ENCODE measurements at regions not wholly inside any gene's neighbourhood (a gene's known extent, or its start where the extent isn't known, plus 50 kb on each side); places are given as distances from the start of the nearest gene placed in this dataset.

DNA sequence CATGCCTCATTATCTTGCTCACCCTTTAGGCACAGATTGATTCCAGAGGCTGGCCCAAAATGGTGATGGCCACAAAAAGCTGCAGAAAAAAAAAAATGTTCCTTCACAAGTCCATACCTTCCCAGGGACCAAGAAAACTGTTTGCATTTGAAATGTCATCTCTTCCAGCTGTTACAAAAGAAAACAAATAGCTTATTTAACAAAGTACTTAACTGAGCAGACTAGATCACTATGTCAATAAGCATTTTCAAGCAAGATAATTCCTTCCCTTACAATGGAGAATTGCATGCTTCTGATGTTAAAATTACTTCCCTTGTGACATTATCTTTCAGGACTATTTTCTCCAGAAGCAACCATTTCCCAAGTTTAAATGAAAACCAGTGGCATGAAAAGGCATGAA, 377.9 kb upstream of the KITLG start:
- TF ChIP-seq, protein P1, sequence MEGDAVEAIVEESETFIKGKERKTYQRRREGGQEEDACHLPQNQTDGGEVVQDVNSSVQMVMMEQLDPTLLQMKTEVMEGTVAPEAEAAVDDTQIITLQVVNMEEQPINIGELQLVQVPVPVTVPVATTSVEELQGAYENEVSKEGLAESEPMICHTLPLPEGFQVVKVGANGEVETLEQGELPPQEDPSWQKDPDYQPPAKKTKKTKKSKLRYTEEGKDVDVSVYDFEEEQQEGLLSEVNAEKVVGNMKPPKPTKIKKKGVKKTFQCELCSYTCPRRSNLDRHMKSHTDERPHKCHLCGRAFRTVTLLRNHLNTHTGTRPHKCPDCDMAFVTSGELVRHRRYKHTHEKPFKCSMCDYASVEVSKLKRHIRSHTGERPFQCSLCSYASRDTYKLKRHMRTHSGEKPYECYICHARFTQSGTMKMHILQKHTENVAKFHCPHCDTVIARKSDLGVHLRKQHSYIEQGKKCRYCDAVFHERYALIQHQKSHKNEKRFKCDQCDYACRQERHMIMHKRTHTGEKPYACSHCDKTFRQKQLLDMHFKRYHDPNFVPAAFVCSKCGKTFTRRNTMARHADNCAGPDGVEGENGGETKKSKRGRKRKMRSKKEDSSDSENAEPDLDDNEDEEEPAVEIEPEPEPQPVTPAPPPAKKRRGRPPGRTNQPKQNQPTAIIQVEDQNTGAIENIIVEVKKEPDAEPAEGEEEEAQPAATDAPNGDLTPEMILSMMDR (IDR thresholded peaks at IDR 0.05; ENCODE audit: insufficient read depth, low read length, poor library complexity, severe bottlenecking): no peak
- no peak for DNase-seq (ENCODE audit: extremely low read depth, insufficient read length)
- Histone ChIP-seq H3K36me3 (ENCODE audit: control insufficient read depth, insufficient read depth, low read length) (no peaks in the 10 kb centered on the region), H3K4me3 (replicated peaks; ENCODE audit: low read depth, low read length) (no peak overlapping the region), H3K27me3 (replicated peaks; ENCODE audit: control insufficient read depth, insufficient read depth, low read length) (no peaks in the 10 kb centered on the region)

DNA sequence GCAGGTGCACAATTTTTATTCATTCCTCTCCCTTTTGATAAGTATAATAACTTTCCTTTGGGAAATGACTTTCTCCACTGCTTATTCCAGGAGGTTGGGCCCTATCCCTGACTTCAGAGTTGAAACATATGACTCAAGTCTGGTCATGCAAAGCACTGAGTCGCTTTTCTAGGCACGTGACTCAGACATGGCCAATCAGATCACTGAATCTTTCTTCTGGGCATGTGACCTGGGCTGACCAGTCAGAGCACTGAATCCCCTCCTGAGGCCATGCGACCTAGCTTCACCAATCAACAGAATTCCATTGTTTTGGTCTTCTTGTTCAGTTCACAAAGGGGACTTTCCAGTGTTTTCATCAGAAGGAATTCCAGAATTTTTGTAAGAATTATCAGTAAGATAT, 377.1 kb upstream of the KITLG start:
- no peak overlapping the region for H3K4me3 ChIP-seq (replicated peaks; ENCODE audit: low read depth, low read length)
- H3K27me3 ChIP-seq (replicated peaks; ENCODE audit: control insufficient read depth, insufficient read depth, low read length): no peaks in the 10 kb centered on the region
- H3K36me3 ChIP-seq (ENCODE audit: control insufficient read depth, insufficient read depth, low read length): no peaks in the 10 kb centered on the region
- TF ChIP-seq, protein P1 (IDR thresholded peaks at IDR 0.05; ENCODE audit: insufficient read depth, low read length, poor library complexity, severe bottlenecking): no peak
- DNase-seq (ENCODE audit: extremely low read depth, insufficient read length): no peak

DNA sequence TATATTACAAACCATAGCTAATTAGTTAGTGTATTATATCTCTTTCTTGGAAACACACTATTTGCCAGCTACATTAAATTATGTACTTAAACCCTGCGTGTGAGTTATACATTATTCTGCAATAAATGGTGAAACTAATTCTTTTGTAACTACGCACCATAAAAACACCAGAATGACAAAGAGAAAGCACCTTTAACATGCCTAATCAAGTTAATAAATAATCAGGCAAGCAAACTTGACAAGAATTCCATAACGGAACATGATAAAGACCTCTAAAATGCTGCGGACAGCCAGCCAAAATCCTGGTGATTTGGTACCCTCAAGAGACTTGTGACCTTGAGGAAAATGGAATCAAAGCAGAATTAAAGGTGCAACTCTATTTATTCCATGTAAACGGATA, 375.3 kb upstream of the KITLG start:
- Histone ChIP-seq H3K36me3 (ENCODE audit: control insufficient read depth, insufficient read depth, low read length) (no peaks in the 10 kb centered on the region), H3K4me3 (replicated peaks; ENCODE audit: low read depth, low read length) (no peak overlapping the region), H3K27me3 (replicated peaks; ENCODE audit: control insufficient read depth, insufficient read depth, low read length) (no peaks in the 10 kb centered on the region)
- no peak for DNase-seq (ENCODE audit: extremely low read depth, insufficient read length)
- TF ChIP-seq, protein P1 (IDR thresholded peaks at IDR 0.05; ENCODE audit: insufficient read depth, low read length, poor library complexity, severe bottlenecking): no peak

DNA sequence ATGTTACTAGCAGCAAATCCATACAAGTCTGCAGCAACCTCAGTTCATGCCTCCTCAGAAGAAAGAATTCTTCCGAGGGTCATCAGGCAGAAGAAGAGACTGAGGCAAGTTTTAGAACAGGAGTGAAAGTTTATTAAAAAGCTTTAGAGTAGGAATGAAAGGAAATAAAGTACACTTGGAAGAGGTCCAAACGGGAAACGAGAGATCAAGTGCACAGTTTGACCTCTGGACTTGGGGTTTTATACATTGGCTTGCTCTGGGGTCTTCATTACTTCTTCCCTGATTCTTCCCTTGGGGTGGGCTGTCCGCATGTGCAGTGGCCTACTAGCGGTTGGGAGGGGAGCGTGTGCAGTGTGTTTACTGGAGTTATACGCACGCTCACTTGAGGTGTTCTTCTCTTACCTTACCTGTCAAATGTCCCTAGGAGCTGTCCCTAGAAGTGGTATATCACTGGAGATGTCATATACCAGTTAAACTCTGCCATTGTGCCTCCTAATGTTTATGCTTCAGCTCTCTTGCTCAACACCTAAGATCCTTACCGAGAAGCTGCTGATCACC, 372.8 kb upstream of the KITLG start:
- Histone ChIP-seq H3K36me3 (ENCODE audit: control insufficient read depth, insufficient read depth, low read length) (no peaks in the 10 kb centered on the region), H3K27me3 (replicated peaks; ENCODE audit: control insufficient read depth, insufficient read depth, low read length) (no peaks in the 10 kb centered on the region), H3K4me3 (replicated peaks; ENCODE audit: low read depth, low read length) (no peak overlapping the region)
- no peak for DNase-seq (ENCODE audit: extremely low read depth, insufficient read length)
- TF ChIP-seq, protein P1 (IDR thresholded peaks at IDR 0.05; ENCODE audit: insufficient read depth, low read length, poor library complexity, severe bottlenecking): no peak

DNA sequence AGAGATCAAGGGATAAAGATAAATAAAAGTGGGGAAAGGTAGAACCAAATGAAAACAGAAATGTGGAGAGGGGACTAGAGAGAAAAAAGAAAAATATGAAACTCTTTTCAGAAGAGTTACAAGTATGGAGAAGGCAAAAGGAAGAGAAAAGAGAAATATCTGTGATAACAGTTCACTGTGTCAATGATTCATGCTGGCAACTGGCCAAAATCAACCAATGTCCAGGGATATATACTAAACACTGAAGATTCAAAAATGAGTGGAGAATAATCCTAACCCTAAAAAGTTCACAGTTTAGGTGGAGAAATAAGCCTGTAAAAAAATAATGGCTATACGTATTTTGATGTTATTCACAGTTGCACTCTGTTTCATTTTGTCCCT, 372.3 kb upstream of the KITLG start:
- H3K36me3 ChIP-seq (ENCODE audit: control insufficient read depth, insufficient read depth, low read length): no peaks in the 10 kb centered on the region
- H3K27me3 ChIP-seq (replicated peaks; ENCODE audit: control insufficient read depth, insufficient read depth, low read length): no peaks in the 10 kb centered on the region
- no peak overlapping the region for H3K4me3 ChIP-seq (replicated peaks; ENCODE audit: low read depth, low read length)
- TF ChIP-seq, protein P1 (IDR thresholded peaks at IDR 0.05; ENCODE audit: insufficient read depth, low read length, poor library complexity, severe bottlenecking): no peak
- DNase-seq (ENCODE audit: extremely low read depth, insufficient read length): no peak

All from GM06990 (cell line).